Neural progenitor cell (in vitro differentiated cells): ENCODE measurements at regions not wholly inside any gene's neighbourhood (a gene's known extent, or its start where the extent isn't known, plus 50 kb on each side); places are given as distances from the start of the nearest gene placed in this dataset.

Experiments
- DNase-seq: peaks from one replicate; pipeline ENCODE4 v3.0.0-alpha.2; 2016; ENCODE audit warnings: low spot score
- H2AFZ ChIP-seq: fragments of 200-600 bp; sonication (generic); replicated peaks from 2 replicates; pipeline ENCODE4 v1.6.1; 2016; ENCODE audit warnings: antibody characterized with exemption
- H3F3A ChIP-seq: fragments of 200-600 bp; sonication (generic); 2 replicates; pipeline ENCODE4 v1.6.1; 2016; ENCODE audit warnings: antibody characterized with exemption, low read depth
- H3K27ac ChIP-seq: fragments of 200-600 bp; sonication (generic); 2 replicates; pipeline ENCODE4 v1.5.1; 2016; ENCODE audit warnings: mild to moderate bottlenecking
- H3K27me3 ChIP-seq: fragments of 200-600 bp; sonication (generic); 2 replicates; pipeline ENCODE4 v1.6.1; 2016; ENCODE audit warnings: mild to moderate bottlenecking, moderate library complexity
- H3K36me3 ChIP-seq: fragments of 200-600 bp; sonication (generic); 2 replicates; pipeline ENCODE4 v1.5.1; 2016
- H3K4me1 ChIP-seq: fragments of 200-600 bp; sonication (generic); 2 replicates; pipeline ENCODE4 v1.6.1; 2016; ENCODE audit warnings: mixed run types
- H3K4me2 ChIP-seq: fragments of 200-600 bp; sonication (generic); 2 replicates; pipeline ENCODE4 v1.6.1; 2016
- H3K4me3 ChIP-seq: fragments of 200-600 bp; sonication (generic); 2 replicates; pipeline ENCODE4 v1.5.1; 2016
- H3K79me2 ChIP-seq: fragments of 200-600 bp; sonication (generic); 2 replicates; pipeline ENCODE4 v1.6.1; 2016; ENCODE audit warnings: low read depth
- H3K9ac ChIP-seq: fragments of 200-600 bp; sonication (generic); 2 replicates; pipeline ENCODE4 v1.6.1; 2016
- H3K9me3 ChIP-seq: fragments of 200-600 bp; sonication (generic); 2 replicates; pipeline ENCODE4 v1.5.1; 2016; ENCODE audit warnings: low read depth
- H4K20me1 ChIP-seq: fragments of 200-600 bp; sonication (generic); 2 replicates; pipeline ENCODE4 v1.6.1; 2016; ENCODE audit warnings: low read depth
- H3K27ac Mint-ChIP-seq: 3 replicates; pipeline ENCODE4 v1.8.0; 2021; ENCODE audit warnings: mixed read lengths
- H3K27me3 Mint-ChIP-seq: 2 replicates; pipeline ENCODE4 v1.8.0; 2022; ENCODE audit warnings: low read depth, mild to moderate bottlenecking, inconsistent platforms, moderate library complexity, mixed read lengths; ENCODE audit not compliant: insufficient read depth
- H3K36me3 Mint-ChIP-seq: 3 replicates; pipeline ENCODE4 v1.8.0; 2021; ENCODE audit warnings: mixed read lengths
- H3K4me1 Mint-ChIP-seq: 3 replicates; pipeline ENCODE4 v1.8.0; 2021; ENCODE audit warnings: mixed read lengths
- H3K4me3 Mint-ChIP-seq: 3 replicates; pipeline ENCODE4 v1.8.0; 2021; ENCODE audit warnings: mild to moderate bottlenecking, moderate library complexity, mixed read lengths
- H3K9me3 Mint-ChIP-seq: 3 replicates; pipeline ENCODE4 v1.8.0; 2020; ENCODE audit warnings: mixed read lengths
- EZH2 ChIP-seq: fragments of 200-600 bp; sonication (generic); IDR thresholded peaks from 2 replicates; pipeline ENCODE4 v1.6.1; 2017; ENCODE audit warnings: antibody characterized with exemption, mild to moderate bottlenecking, moderate library complexity
- EZH2phosphoT487 ChIP-seq: fragments of 200-600 bp; sonication (generic); IDR thresholded peaks from 2 replicates; pipeline ENCODE4 v1.6.1; 2017; ENCODE audit warnings: antibody characterized with exemption
- TF ChIP-seq, protein P1 (sequence below): fragments of 200-600 bp; sonication (generic); IDR thresholded peaks from 2 replicates; pipeline ENCODE4 v1.5.1; 2017; ENCODE audit warnings: antibody characterized with exemption, mild to moderate bottlenecking

DNA sequence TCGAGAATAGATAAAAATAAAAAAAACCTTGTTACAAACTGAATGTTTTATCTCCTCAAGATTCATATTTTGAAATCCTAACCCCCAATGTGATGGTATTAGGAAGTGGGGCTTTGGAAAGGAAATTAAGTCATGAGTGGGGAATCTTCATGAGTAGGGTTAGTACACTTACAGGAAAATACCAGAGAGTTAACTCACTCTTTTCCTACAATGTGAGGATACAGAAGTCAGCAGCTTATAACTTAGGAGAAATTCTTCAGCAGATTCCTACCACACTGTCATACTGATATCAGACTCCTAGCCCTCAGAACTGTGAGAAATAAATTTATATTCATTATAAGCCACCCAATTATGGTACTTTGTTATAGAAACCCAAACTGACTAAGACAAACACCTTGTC lies 453.1 kb downstream of the GBE1 start:
- Histone ChIP-seq H3K36me3 (no peaks in the 10 kb centered on the region), H3K4me2 (no peak overlapping the region), H3F3A (no peaks in the 10 kb centered on the region), H3K4me1 (no peaks in the 10 kb centered on the region), H3K27ac (no peak overlapping the region), H4K20me1 (no peaks in the 10 kb centered on the region), H3K4me3 (no peak overlapping the region), H3K79me2 (no peaks in the 10 kb centered on the region), H3K9ac (no peak overlapping the region), H3K9me3 (no peaks in the 10 kb centered on the region), H3K27me3 (no peaks in the 10 kb centered on the region), H2AFZ (no peak overlapping the region)
- H3K9me3 Mint-ChIP-seq: no peaks in the 10 kb centered on the region
- H3K36me3 Mint-ChIP-seq: no peaks in the 10 kb centered on the region
- H3K27me3 Mint-ChIP-seq: no peaks in the 10 kb centered on the region
- H3K4me1 Mint-ChIP-seq: no peaks in the 10 kb centered on the region
- DNase-seq: no peak
- H3K27ac Mint-ChIP-seq: no peak overlapping the region
- TF ChIP-seq EZH2phosphoT487 (no peak), EZH2 (no peak)
- TF ChIP-seq, protein P1, sequence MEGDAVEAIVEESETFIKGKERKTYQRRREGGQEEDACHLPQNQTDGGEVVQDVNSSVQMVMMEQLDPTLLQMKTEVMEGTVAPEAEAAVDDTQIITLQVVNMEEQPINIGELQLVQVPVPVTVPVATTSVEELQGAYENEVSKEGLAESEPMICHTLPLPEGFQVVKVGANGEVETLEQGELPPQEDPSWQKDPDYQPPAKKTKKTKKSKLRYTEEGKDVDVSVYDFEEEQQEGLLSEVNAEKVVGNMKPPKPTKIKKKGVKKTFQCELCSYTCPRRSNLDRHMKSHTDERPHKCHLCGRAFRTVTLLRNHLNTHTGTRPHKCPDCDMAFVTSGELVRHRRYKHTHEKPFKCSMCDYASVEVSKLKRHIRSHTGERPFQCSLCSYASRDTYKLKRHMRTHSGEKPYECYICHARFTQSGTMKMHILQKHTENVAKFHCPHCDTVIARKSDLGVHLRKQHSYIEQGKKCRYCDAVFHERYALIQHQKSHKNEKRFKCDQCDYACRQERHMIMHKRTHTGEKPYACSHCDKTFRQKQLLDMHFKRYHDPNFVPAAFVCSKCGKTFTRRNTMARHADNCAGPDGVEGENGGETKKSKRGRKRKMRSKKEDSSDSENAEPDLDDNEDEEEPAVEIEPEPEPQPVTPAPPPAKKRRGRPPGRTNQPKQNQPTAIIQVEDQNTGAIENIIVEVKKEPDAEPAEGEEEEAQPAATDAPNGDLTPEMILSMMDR: no peak
- no peak overlapping the region for H3K4me3 Mint-ChIP-seq

DNA sequence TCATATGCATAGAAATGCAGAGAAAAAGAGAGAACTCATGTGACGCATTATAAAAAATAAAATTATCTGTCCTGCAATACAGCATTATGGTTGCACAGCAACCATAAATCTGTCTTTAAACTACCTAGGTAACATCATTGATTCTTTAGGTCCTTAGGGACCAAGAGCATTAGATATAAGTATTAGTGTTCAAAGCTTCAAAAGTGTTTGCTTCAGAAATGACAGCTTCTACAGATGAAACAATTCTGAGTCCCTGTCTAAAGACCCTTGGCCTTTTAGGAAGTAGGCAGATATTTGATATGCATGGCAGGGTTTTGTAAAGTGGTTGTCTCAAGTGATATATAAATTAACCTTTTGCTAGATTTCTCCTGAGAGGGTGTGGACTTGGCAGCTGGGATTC lies 454.2 kb downstream of the GBE1 start:
- no peak overlapping the region for H3K9ac ChIP-seq
- Mint-ChIP-seq H3K27me3 (no peaks in the 10 kb centered on the region), H3K4me1 (peaks cover 2% of the 10 kb centered on the region), H3K4me3 (no peak overlapping the region), H3K27ac (no peak overlapping the region), H3K36me3 (no peaks in the 10 kb centered on the region), H3K9me3 (no peaks in the 10 kb centered on the region)
- H3K9me3 ChIP-seq: no peaks in the 10 kb centered on the region
- no peak overlapping the region for H3K4me3 ChIP-seq
- no peaks in the 10 kb centered on the region for H3K36me3 ChIP-seq
- no peaks in the 10 kb centered on the region for H3K27me3 ChIP-seq
- H3F3A ChIP-seq: no peaks in the 10 kb centered on the region
- H3K4me2 ChIP-seq: no peak overlapping the region
- no peak overlapping the region for H3K27ac ChIP-seq
- TF ChIP-seq EZH2 (no peak), EZH2phosphoT487 (no peak)
- TF ChIP-seq, protein P1: no peak
- H4K20me1 ChIP-seq: no peaks in the 10 kb centered on the region
- H3K4me1 ChIP-seq: peaks cover 10% of the 10 kb centered on the region
- no peaks in the 10 kb centered on the region for H3K79me2 ChIP-seq
- no peak for DNase-seq
- no peak overlapping the region for H2AFZ ChIP-seq

DNA sequence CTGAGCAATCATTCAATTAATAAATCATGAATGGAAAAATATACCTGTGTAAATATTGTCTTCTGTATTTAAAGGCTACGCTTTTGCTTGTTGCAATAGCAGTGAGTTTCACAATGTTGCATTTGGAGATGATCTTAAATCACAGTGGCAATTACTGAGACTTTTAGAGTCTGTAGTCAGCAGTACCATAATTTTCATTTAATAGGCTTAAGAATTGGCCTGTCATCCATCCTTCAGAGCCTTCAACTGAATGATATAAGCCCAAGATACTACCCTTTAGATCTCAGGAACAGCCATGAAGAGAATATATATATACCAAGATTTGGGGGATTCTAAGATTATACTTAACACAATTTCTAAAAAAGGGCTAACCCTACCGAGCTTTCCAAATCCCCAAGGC lies 458.1 kb downstream of the GBE1 start:
- Mint-ChIP-seq H3K36me3 (no peaks in the 10 kb centered on the region), H3K9me3 (no peaks in the 10 kb centered on the region), H3K27me3 (no peaks in the 10 kb centered on the region), H3K4me1 (peaks cover 5% of the 10 kb centered on the region), H3K4me3 (no peak overlapping the region), H3K27ac (no peak overlapping the region)
- no peak for DNase-seq
- Histone ChIP-seq H3K36me3 (no peaks in the 10 kb centered on the region), H3K4me3 (no peak overlapping the region), H3K27me3 (no peaks in the 10 kb centered on the region), H4K20me1 (no peaks in the 10 kb centered on the region), H3K4me2 (no peak overlapping the region), H3K79me2 (no peaks in the 10 kb centered on the region), H3K4me1 (peaks cover 11% of the 10 kb centered on the region), H3F3A (no peaks in the 10 kb centered on the region), H2AFZ (no peak overlapping the region), H3K27ac (no peak overlapping the region), H3K9me3 (no peaks in the 10 kb centered on the region), H3K9ac (no peak overlapping the region)
- TF ChIP-seq, protein P1: no peak
- TF ChIP-seq EZH2phosphoT487 (no peak), EZH2 (no peak)

DNA sequence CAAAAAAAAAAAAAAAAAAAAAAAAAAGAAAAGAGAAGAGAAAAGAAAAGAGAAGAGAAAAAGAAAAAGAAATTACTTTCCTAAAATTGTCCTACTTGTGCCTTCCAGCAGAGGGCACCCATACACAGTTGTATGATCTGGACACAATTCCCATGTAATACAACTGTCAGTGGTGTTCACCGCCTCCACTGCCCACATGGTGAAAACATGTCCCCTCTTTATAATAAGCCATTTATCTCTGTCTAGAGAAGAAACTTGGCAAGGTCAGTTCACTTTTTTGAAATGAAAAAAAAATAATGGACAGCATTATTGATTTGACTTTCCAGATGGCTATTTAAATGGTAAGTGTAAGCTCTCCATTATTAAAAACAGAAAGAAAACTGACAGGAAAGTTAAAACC lies 459.4 kb downstream of the GBE1 start:
- H2AFZ ChIP-seq: no peak overlapping the region
- DNase-seq: peak; percentile 58
- H3K9me3 Mint-ChIP-seq: no peaks in the 10 kb centered on the region

More for the DNA sequence above, 459.4 kb downstream of the GBE1 start:
- Histone ChIP-seq H4K20me1 (no peaks in the 10 kb centered on the region), H3K27me3 (no peaks in the 10 kb centered on the region), H3K27ac (no peak overlapping the region), H3K9ac (no peak overlapping the region), H3K79me2 (no peaks in the 10 kb centered on the region), H3K4me3 (no peak overlapping the region), H3K36me3 (no peaks in the 10 kb centered on the region), H3K4me1 (peaks cover 11% of the 10 kb centered on the region), H3K9me3 (no peaks in the 10 kb centered on the region), H3F3A (no peaks in the 10 kb centered on the region), H3K4me2 (peak overlapping the region; percentile 28)
- Mint-ChIP-seq H3K4me1 (peaks cover 5% of the 10 kb centered on the region), H3K4me3 (no peak overlapping the region), H3K36me3 (no peaks in the 10 kb centered on the region), H3K27me3 (no peaks in the 10 kb centered on the region), H3K27ac (no peak overlapping the region)
- TF ChIP-seq EZH2phosphoT487: no peak
- TF ChIP-seq, protein P1: peak; percentile 72
